Kidney tubule cell (primary cell): ENCODE measurements at regions not wholly inside any gene's neighbourhood (a gene's known extent, or its start where the extent isn't known, plus 50 kb on each side); places are given as distances from the start of the nearest gene placed in this dataset.

Experiments used
- DNase-seq: peaks from one replicate; pipeline ENCODE4 v3.0.0-alpha.2; 2018; ENCODE audit warnings: low spot score

GRCh38 chr18:38009320-38009719 lies 443.7 kb upstream of the CELF4 start:
- no peak for DNase-seq

GRCh38 chr18:38007676-38008330 lies 442.2 kb upstream of the CELF4 start:
- peak; percentile 72 for DNase-seq

DNA sequence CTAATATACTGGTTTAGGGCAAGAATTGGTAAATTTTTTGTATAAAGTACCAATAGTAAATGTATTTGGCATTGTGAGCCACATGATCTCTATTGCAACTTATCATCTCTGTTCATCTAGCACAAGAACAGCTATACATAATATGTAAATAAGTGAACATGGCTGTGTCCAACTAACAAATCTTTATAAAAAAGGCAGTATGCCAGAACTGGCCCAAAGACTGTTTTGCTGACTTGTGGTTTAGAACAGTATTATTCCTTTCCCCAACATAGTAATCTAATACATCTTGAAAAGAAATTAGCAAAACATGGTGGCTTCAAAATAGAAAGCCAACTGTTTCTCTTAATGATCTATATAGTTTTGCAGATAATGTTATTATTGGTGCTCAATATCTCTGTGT lies 441.4 kb upstream of the CELF4 start:
- DNase-seq: no peak

GRCh38 chr18:38006541-38006940 lies 440.9 kb upstream of the CELF4 start:
- DNase-seq: no peak

DNA sequence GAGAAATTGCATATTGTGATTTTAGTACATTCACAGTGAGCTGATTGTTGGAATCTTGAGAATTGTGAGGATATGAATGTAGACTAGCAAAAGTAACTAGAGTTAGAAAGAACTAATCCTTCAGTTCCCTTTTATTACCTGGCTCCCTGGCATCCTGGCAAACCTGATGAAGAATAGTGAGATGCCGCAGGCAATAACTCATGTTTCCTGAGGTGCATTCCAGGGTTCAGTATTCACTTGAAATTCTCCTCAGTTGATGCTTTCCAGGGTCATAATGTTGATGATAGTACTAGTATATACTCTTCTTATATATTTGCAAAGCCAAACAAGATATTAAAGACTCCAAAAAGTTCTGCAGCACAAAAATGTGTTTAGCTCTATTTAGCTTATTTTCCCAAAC lies 432.1 kb upstream of the CELF4 start:
- no peak for DNase-seq

DNA sequence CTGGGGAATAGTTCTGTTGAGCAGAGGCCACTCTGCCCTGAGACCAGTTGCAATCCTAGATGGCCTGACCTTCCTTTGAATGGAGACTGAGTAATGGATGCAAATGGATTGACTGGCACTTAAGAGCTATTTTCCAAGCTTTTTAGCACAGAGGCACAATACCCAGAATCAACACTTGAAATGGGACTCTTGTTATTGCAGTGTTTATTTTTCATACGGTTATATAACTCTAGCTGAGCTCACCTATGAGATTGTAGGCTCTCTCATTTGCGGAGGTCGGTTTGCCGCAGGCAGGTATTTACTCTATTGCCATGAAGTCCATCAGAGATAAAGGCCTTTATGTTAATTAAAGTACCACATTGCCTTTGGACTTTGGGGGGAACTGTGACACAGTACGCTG lies 422.3 kb upstream of the CELF4 start:
- DNase-seq: no peak

GRCh38 chr18:37986665-37987064 lies 421.1 kb upstream of the CELF4 start:
- peak; percentile 14 for DNase-seq

DNA sequence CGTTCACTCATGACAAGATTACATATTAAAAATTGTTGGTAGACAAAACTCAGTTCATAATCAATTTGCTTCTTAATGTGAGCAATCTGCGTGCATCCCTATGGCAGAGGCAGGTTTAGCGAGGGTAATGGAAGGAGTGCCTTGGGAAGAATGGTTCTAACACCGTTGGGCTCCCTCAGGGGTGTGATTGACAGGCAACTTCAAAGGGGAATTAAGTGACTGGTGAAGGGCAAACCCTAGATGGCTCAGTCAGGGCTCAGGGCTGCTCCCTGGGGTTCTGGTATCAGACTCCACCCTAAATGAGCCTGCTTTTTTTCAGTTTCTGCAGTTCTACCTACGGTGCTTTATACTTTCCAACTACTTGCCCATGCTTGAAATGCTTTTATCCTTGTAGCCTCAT lies 419.5 kb upstream of the CELF4 start:
- no peak for DNase-seq

- DNase-seq: peak; percentile 4
Measured at GRCh38 chr18:37980556-37980955, 415.0 kb upstream of the CELF4 start.

DNA sequence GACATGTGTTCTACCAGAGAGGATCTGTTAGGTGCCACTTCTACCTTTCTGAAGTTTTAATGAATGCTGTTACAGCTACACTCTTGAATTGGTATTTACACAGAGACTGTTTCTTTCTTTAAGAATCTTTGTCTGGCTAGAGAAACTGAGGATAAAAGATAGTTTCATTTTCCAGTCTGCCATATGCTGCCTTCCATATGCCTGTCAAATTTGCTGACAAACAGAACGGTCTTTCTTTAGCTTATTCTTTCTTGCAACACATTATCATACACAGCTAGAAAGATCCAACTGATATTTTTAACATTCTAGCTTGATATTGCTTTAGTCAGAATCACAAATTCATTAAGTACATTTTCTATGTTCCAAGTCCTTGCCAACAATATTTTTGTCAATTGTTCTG lies 409.8 kb upstream of the CELF4 start:
- DNase-seq: no peak

GRCh38 chr18:37967261-37967660 lies 401.7 kb upstream of the CELF4 start:
- DNase-seq: no peak

DNA sequence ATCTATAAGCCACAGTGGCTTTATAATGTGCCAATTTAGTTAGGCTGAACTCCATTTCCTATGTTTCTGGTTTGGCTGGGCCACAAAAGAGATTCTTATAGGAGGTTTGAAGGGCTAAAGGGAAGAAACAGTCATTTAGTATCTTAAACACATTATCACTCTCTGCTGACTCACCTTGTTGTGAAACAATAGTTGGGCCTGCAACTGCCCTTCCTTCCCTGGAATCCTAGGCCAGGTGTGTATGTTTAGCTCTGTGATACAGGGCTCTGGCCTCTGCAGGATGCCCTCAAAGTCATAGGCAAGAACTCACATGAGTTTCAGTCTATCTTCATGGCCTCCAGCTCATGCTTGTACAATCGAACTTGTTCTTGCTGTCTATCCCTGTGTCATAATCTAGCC lies 400.0 kb upstream of the CELF4 start:
- peak; percentile 1 for DNase-seq

DNA sequence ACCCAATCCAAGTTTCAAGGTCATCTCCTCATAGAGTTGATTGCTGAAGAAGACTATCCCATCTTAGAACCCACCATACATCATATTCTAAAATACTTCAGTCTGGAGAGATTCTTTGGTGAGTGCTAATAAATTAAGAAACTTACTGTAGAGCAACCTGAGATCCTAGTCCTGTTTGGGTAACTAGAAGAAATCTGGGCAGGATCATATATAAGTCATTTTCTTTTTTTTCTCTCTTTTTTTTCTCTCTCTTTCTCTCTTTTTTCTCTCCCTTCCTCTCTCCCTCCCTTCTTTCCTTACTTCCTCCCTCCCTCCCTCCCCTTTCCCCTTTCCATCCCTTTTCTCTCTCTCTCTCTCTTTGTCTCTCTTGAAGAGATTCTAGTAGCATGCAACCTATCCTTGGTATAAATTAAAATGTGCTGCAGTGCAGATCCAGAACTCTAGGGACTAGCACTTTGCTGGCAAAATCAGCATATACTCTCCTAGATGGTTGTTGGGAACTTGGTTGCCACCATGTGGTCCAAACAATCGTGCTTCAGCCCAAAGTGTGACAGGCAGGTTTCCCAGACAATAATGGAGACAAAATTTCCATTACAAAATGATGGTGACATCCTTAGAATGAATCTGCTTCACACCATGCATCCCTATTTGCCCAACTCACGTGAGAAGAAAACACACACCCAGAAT lies 399.4 kb upstream of the CELF4 start:
- no peak for DNase-seq

DNA sequence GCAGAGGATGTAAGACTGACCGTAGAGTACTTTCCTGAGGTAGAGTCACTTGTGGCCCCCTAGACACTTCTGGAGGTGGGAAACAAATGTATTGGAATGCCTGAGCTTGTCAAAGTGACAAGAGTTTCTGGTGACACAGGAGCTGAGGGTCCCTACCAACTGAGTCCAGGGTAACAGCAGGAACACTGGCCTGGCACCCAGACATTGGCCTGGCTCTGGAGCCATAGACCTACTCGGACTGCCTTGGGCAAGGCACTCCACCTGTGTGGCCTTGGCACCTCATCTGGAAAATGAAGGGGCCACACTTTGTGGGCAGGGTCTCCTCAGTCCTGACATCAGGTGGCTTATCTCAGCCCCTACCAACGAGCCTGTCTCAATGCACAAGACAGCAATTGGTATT lies 398.2 kb upstream of the CELF4 start:
- DNase-seq: no peak

DNA sequence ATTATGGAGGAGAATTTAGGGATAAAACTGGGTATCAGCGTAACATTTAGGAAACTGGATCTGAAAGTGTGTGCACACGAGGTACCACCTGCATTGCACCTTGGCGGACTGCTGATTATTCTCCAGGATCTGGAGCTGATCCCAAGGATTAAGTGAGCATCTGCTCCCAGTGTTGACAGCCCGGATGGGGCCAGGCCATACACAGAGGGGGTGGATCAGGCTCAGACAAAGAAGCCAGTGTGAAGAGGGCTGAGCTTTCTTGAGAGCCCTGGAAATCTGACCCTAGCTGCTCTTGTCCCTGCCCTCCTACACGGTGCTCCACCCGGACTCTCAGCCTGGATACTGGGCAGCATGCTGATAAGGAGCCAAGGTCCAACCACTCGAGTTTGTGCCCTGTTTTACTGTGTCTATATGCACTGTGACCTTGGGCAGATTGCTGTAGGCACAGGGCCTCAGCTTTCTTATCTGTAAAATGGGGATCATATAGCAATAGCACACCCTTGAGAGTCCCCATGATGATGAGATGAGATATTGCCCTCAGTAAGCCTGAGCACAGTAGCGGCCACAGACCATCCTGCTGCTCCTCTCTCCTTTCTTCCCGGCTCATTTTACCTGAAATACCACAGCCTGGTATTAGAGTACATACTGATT lies 396.8 kb upstream of the CELF4 start:
- no peak for DNase-seq

DNA sequence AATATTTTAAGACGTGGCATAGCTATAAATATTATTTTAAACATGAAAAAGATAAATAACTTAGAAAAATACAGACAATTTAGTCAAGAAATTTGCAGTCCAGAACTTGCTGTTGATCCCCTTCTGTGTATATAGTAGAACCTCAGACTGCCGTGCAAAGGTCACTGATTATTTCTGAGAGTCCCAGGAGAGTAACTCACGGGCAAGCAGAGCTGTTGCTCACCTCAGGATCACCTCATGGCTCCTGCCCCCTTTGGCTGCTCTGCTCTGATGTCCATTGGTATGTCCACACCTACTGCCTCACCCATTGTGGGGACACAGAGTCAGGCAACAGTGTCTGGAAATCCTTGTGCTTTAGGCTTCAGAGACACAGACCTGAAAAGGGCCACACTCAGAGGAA lies 392.9 kb upstream of the CELF4 start:
- DNase-seq: no peak

DNA sequence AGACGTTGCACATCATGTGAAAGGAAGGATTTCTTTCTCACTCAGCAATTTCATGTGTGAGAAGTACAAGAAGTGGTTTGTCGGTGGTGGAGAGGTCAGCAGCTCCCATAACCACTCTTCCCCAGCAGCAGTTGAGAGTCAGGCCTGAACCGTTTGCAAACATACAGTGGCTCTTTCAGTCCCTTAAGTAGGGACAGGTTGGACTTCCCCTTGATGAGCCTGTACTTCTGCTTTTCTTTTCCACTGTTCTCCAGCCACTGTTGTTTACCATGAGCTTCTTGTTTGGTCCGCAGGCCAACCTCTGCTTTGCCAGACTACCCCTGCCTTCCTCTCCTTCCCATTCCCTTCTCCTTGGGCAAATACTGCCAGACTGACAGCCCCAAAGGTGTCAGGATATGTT lies 391.3 kb upstream of the CELF4 start:
- no peak for DNase-seq

DNA sequence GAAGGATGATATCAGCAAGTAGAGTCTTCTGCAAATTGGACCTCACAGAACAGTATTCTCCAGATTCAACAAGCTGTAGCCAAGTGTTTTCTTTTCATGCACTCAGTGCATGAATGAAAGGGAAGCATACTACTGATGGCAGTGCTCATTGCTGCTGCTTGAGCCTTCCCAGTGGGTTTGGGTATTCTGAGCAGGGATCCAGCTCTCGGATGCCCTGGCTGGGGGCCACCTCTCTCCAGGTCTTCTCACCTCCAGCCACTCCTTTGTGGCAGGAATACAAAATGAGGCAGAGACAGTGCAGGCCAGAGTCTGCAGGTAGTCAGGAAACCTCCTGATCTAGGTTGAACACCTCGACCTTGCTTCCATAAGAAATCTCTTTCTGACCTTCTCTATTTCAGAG lies 390.4 kb upstream of the CELF4 start:
- DNase-seq: no peak

DNA sequence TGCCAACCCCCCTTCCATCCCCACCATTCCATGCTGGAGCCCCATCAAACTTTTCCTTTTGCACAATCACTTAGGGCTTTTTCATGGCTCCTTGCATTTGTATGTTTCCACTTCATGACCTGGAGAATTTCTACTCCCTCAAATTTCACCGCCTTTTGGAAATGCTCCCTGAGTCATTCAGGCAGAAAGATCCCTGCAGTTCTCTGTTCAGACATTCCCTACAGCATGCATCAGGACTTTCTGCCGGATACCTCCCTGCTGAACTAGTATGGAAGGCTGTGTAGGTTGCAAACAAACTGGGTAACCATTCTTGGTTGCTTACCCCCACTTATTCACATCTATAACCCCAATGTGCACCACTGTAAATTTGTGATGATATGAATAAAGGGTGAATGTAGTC lies 389.6 kb upstream of the CELF4 start:
- DNase-seq: no peak

DNA sequence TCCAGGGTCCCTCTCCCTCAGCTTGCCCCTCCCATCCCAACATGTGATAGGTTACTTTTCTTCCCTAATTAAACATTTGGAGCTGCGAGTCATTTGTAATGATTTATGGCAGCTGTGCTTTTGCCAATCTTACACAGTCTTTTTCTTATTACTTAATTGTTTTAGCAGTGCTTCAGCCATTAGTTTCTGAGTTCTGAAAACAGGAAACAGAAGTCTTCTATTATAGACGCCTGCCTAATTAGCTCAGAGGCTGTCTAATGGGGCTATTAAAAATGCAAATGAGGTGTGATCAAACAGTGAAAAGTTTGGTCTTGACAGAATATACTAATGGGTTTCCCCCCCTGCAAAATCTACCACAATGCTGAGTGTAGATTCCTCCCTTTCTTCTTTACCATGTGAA lies 388.3 kb upstream of the CELF4 start:
- DNase-seq: no peak

- DNase-seq: no peak
Measured at GRCh38 chr18:37948471-37948870, 382.9 kb upstream of the CELF4 start.

DNA sequence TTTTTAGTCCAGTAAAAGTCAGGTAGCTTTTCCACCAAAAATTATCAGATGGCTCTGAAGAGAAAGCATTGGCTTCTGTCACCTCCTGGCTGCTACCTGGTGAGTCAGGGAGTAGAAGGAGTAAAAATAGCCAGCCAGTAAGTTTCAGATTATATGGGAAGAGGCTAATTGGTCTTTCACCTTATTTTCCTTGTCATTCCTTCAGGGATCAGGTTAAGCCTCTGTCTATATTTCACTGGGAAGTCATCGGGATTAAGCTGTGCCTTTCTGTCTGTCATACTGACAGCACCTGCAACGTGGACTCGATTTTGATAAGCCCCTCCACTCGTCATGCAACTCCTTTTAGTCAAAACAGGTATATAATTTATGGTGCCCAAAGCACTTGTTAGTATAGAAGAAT lies 380.7 kb upstream of the CELF4 start:
- DNase-seq: no peak

GRCh38 chr18:37944700-37945270 lies 379.2 kb upstream of the CELF4 start:
- no peak for DNase-seq
